ENCODE measurements at regions not wholly inside any gene's neighbourhood (a gene's known extent, or its start where the extent isn't known, plus 50 kb on each side); places are given as distances from the start of the nearest gene placed in this dataset.

GRCh38 chr5:14009575-14009974 is 65.1 kb upstream of the DNAH5 start:
- TF ChIP-seq POLR2A (IDR thresholded peaks at IDR 0.05) (no peak), CTCF (IDR thresholded peaks at IDR 0.05) (no peak)

All from testis (tissue), 2 donors.